GM19239 (cell line): ENCODE measurements at regions not wholly inside any gene's neighbourhood (a gene's known extent, or its start where the extent isn't known, plus 50 kb on each side); places are given as distances from the start of the nearest gene placed in this dataset.
"Not testable (repeated sequence)": the region's sequence is repeated elsewhere in the genome, so short reads cannot be mapped to it uniquely, and the experiment has no call there.

Experiments
- DNase-seq: peaks from one replicate; pipeline ENCODE4 v3.0.0; 2011; ENCODE audit warnings: low spot score; ENCODE audit not compliant: insufficient read length
- FAIRE-seq: peaks from 2 replicates; lab custom pipeline; 2011; peaks lifted over from hg19 to GRCh38; lab: Jason Lieb, UNC

- DNase-seq (no peak), FAIRE-seq (no peak)
Measured at GRCh38 chr10:35934642-35934995, 292.5 kb upstream of the FZD8 start.

GRCh38 chr10:35933940-35934641, 292.0 kb upstream of the FZD8 start:
- FAIRE-seq (no peak), DNase-seq (no peak)

GRCh38 chr10:35933491-35933890, 291.4 kb upstream of the FZD8 start:
- DNase-seq = no peak
- no peak for FAIRE-seq

GRCh38 chr10:35929962-35930361, 287.9 kb upstream of the FZD8 start:
- not testable (repeated sequence) for DNase-seq, FAIRE-seq

- DNase-seq = no peak
- FAIRE-seq = no peak
Measured at GRCh38 chr10:35928748-35929147, 286.7 kb upstream of the FZD8 start.

- FAIRE-seq (no peak), DNase-seq (no peak)
Measured at GRCh38 chr10:35927990-35928488, 285.9 kb upstream of the FZD8 start.

- DNase-seq (no peak), FAIRE-seq (no peak)
Measured at GRCh38 chr10:35927341-35927740, 285.2 kb upstream of the FZD8 start.

GRCh38 chr10:35926846-35927245, 284.8 kb upstream of the FZD8 start:
- no peak for FAIRE-seq
- no peak for DNase-seq

GRCh38 chr10:35925493-35925892, 283.4 kb upstream of the FZD8 start:
- DNase-seq (no peak), FAIRE-seq (no peak)

- no peak for DNase-seq
Measured at GRCh38 chr10:35924759-35925158, 282.7 kb upstream of the FZD8 start.

GRCh38 chr10:35922876-35923600, 280.9 kb upstream of the FZD8 start:
- no peak for FAIRE-seq
- no peak for DNase-seq

More at GRCh38 chr10:35924759-35925158, 282.7 kb upstream of the FZD8 start:
- FAIRE-seq = no peak

GRCh38 chr10:35921866-35922350, 279.8 kb upstream of the FZD8 start:
- FAIRE-seq (no peak), DNase-seq (no peak)

- no peak for DNase-seq
- no peak for FAIRE-seq
Measured at GRCh38 chr10:35916791-35917190, 274.7 kb upstream of the FZD8 start.

GRCh38 chr10:35913628-35914027, 271.5 kb upstream of the FZD8 start:
- DNase-seq = no peak
- no peak for FAIRE-seq

- FAIRE-seq = no peak
- DNase-seq = no peak
Measured at GRCh38 chr10:35912615-35913569, 270.8 kb upstream of the FZD8 start.

GRCh38 chr10:35911954-35912353, 269.9 kb upstream of the FZD8 start:
- FAIRE-seq (no peak), DNase-seq (no peak)

- no peak for DNase-seq
- no peak for FAIRE-seq
Measured at GRCh38 chr10:35911233-35911632, 269.1 kb upstream of the FZD8 start.

- DNase-seq (no peak), FAIRE-seq (no peak)
Measured at GRCh38 chr10:35910234-35910633, 268.1 kb upstream of the FZD8 start.

GRCh38 chr10:35909121-35909720, 267.1 kb upstream of the FZD8 start:
- DNase-seq = no peak
- FAIRE-seq = no peak

- DNase-seq = no peak
- FAIRE-seq = no peak
Measured at GRCh38 chr10:35908451-35908850, 266.4 kb upstream of the FZD8 start.
